Keratinocyte (primary cell): ENCODE measurements at regions not wholly inside any gene's neighbourhood (a gene's known extent, or its start where the extent isn't known, plus 50 kb on each side); places are given as distances from the start of the nearest gene placed in this dataset.

Experiments used
- DNase-seq: peaks from one replicate; pipeline ENCODE4 v3.0.0-alpha.2; 2011; ENCODE audit warnings: low read depth, missing footprints, low spot score
- FAIRE-seq: peaks from 2 replicates; lab custom pipeline; 2011; peaks lifted over from hg19 to GRCh38; lab: Jason Lieb, UNC
- H2AFZ ChIP-seq: 2 replicates; pipeline ENCODE4 v1.6.0; 2012; ENCODE audit warnings: low read length, control low read depth, inconsistent platforms; ENCODE audit not compliant: control insufficient read depth
- H3K27ac ChIP-seq: 2 replicates; pipeline ENCODE4 v1.5.1; 2011; ENCODE audit warnings: low read length; ENCODE audit not compliant: control insufficient read depth, insufficient read depth
- H3K27me3 ChIP-seq: 3 replicates; pipeline ENCODE4 v1.6.0; 2011; ENCODE audit warnings: low read length; ENCODE audit not compliant: control insufficient read depth, insufficient read depth; ENCODE audit errors: extremely low read depth
- H3K36me3 ChIP-seq, 2 experiments: 2 replicates in 1 of 2; 3 replicates in 1 of 2; pipeline ENCODE4 v1.5.1; 2011; ENCODE audit warnings: low read length in 2 of 2, mild to moderate bottlenecking in 1 of 2; ENCODE audit not compliant: control insufficient read depth in 2 of 2, insufficient read depth in 2 of 2; ENCODE audit errors: extremely low read depth in 1 of 2
- H3K4me1 ChIP-seq: 3 replicates; pipeline ENCODE4 v1.5.1; 2011; ENCODE audit warnings: low read length; ENCODE audit not compliant: control insufficient read depth, insufficient read depth; ENCODE audit errors: extremely low read depth
- H3K4me2 ChIP-seq: 3 replicates; pipeline ENCODE4 v1.6.0; 2011; ENCODE audit warnings: low read depth, low read length; ENCODE audit not compliant: control insufficient read depth, insufficient read depth; ENCODE audit errors: extremely low read depth
- H3K4me3 ChIP-seq, 3 experiments: fragments of 200-600 bp in 1 of 3; sonication (generic) in 1 of 3; 2 replicates in 2 of 3; 3 replicates in 1 of 3; pipeline ENCODE4 v1.5.1; 2011 to 2016; ENCODE audit warnings: low read length in 3 of 3, mild to moderate bottlenecking in 3 of 3, control low read depth in 2 of 3, inconsistent platforms in 1 of 3, low read depth in 1 of 3, mixed read lengths in 1 of 3, mixed run types in 1 of 3, moderate library complexity in 1 of 3; ENCODE audit not compliant: control insufficient read depth in 2 of 3, insufficient read depth in 2 of 3; ENCODE audit errors: extremely low read depth in 1 of 3
- H3K79me2 ChIP-seq: 2 replicates; pipeline ENCODE4 v1.6.0; 2012; ENCODE audit warnings: low read length; ENCODE audit not compliant: control insufficient read depth, insufficient read depth
- H3K9ac ChIP-seq: 3 replicates; pipeline ENCODE4 v1.6.0; 2011; ENCODE audit warnings: low read length; ENCODE audit not compliant: control insufficient read depth, insufficient read depth; ENCODE audit errors: extremely low read depth
- H3K9me1 ChIP-seq: 3 replicates; pipeline ENCODE4 v1.6.0; 2011; ENCODE audit warnings: low read length; ENCODE audit not compliant: control insufficient read depth, insufficient read depth; ENCODE audit errors: extremely low read depth
- H3K9me3 ChIP-seq: 2 replicates; pipeline ENCODE4 v1.5.1; 2012; ENCODE audit warnings: low read depth, low read length; ENCODE audit not compliant: control insufficient read depth
- H4K20me1 ChIP-seq: 3 replicates; pipeline ENCODE4 v1.6.0; 2011; ENCODE audit warnings: low read length; ENCODE audit not compliant: control insufficient read depth, insufficient read depth; ENCODE audit errors: extremely low read depth
- EZH2 ChIP-seq: IDR thresholded peaks from one replicate; pipeline ENCODE4 v1.6.1; 2012; ENCODE audit warnings: inconsistent platforms, mild to moderate bottlenecking, low read length, moderate library complexity
- dilution Hi-C: fragments of 300-500 bp; cut with MboI; formaldehyde crosslinking; loops from one replicate; pipeline ENCODE4 v1.7.0; 2020; ENCODE audit warnings: low sequenced_read_pairs; ENCODE audit not compliant: extremely low pct_ligation_motif_present
- TF ChIP-seq, protein P1 (sequence below), 3 experiments: IDR thresholded peaks in 1 of 3; conservative IDR thresholded peaks in 1 of 3; optimal IDR thresholded peaks in 1 of 3; 2 replicates in 2 of 3; 3 replicates in 1 of 3; pipeline versions ENCODE3 to v1.5.1; 2011; ENCODE audit warnings: low read length in 3 of 3, mild to moderate bottlenecking in 3 of 3, moderate library complexity in 2 of 3, control low read depth in 1 of 3, inconsistent platforms in 1 of 3; ENCODE audit not compliant: insufficient read depth in 2 of 3; ENCODE audit errors: extremely low read depth in 1 of 3

DNA sequence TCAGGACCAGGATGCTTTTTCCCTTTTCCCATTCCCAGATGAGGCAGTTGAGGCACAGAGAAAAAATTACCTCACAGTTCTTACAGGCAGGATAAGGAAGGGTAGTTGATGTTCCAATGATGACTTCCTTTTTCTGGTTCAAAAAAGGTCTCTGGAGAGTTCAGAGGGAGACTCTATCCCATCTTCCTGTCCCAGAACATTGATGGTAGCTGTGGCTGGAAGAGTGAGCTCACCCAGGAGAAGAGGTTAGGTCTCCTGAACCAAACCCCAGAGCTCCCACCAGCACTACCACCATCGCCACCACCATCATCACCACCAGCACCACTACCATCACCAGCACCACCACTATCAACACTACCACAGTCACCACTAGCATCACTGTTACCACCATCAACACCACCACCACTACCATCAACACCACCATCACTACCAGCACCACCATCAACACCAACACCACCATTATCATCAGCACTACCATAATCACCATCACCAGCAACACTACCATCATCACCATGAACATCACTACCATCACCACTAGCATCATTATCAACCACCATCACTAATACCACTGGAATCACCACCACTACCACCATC, 105.5 kb upstream of the RUNX3 start:
- H3K9ac ChIP-seq = no peak overlapping the region
- H3K27me3 ChIP-seq = peaks cover 4% of the 10 kb centered on the region
- no peaks in the 10 kb centered on the region for H3K79me2 ChIP-seq
- no peaks in the 10 kb centered on the region for H3K36me3 ChIP-seq
- FAIRE-seq = no peak
- no peak overlapping the region for H2AFZ ChIP-seq
- no peak overlapping the region for H3K4me2 ChIP-seq
- DNase-seq = no peak
- peaks cover 24% of the 10 kb centered on the region for H3K4me1 ChIP-seq
- dilution Hi-C loops = no loop called here
- no peak for TF ChIP-seq EZH2
- TF ChIP-seq, protein P1, sequence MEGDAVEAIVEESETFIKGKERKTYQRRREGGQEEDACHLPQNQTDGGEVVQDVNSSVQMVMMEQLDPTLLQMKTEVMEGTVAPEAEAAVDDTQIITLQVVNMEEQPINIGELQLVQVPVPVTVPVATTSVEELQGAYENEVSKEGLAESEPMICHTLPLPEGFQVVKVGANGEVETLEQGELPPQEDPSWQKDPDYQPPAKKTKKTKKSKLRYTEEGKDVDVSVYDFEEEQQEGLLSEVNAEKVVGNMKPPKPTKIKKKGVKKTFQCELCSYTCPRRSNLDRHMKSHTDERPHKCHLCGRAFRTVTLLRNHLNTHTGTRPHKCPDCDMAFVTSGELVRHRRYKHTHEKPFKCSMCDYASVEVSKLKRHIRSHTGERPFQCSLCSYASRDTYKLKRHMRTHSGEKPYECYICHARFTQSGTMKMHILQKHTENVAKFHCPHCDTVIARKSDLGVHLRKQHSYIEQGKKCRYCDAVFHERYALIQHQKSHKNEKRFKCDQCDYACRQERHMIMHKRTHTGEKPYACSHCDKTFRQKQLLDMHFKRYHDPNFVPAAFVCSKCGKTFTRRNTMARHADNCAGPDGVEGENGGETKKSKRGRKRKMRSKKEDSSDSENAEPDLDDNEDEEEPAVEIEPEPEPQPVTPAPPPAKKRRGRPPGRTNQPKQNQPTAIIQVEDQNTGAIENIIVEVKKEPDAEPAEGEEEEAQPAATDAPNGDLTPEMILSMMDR (optimal IDR thresholded peaks at IDR 0.05 in 1 of 3, IDR thresholded peaks at IDR 0.05 in 1 of 3, conservative IDR thresholded peaks at IDR 0.05 in 1 of 3; ENCODE audit: extremely low read depth in 1 of 3, insufficient read depth in 2 of 3, low read length in 3 of 3) = no peak
- no peaks in the 10 kb centered on the region for H3K9me1 ChIP-seq
- H4K20me1 ChIP-seq = no peaks in the 10 kb centered on the region
- no peak overlapping the region for H3K27ac ChIP-seq
- no peak overlapping the region for H3K4me3 ChIP-seq
- no peaks in the 10 kb centered on the region for H3K9me3 ChIP-seq

DNA sequence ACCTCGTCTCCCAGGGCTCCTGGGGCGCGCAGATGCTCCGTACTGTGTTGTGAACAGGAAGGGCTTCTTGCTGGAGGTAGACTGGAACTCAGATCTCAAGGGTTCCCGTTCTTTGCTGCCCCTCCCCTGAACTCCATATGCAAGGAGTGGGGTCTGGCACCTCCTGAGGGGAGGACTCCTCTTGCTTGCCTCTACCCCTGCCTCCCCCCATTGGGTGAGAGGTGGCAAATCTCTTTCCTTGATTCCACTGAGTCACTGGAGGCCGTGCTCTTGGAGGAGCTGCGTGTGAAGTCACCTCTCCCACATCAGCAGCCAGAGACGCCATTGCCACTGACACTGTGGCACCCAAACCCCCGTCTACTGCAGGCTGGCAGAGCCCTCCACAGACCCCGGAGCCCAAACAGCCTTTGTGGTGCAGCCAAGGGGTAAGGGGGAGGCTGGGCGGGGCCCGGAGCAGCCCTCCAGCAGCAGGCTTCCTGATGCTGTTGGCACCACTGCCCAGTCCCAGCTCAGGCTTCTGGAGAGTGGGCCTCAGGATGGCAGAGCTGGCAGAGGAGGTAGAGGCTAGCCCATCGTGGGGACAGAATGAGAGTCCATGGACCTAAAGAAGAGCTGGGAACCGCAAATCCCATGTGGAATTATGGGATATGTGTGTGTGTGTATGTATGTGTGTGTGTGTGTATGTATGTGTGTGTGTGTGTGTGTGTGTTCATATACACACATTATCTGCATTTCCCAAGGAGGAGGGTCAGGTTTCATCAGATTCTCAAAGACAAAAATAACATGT, 104.9 kb upstream of the RUNX3 start:
- no peaks in the 10 kb centered on the region for H3K36me3 ChIP-seq
- FAIRE-seq = no peak
- no peak overlapping the region for H2AFZ ChIP-seq
- no peak overlapping the region for H3K9ac ChIP-seq
- no peaks in the 10 kb centered on the region for H3K79me2 ChIP-seq
- no peak overlapping the region for H3K27ac ChIP-seq
- H4K20me1 ChIP-seq = no peaks in the 10 kb centered on the region
- no peak overlapping the region for H3K4me2 ChIP-seq
- peaks cover 28% of the 10 kb centered on the region for H3K4me1 ChIP-seq
- H3K4me3 ChIP-seq = no peak overlapping the region
- H3K9me1 ChIP-seq = no peaks in the 10 kb centered on the region
- dilution Hi-C loops = no loop called here
- no peak for DNase-seq
- no peaks in the 10 kb centered on the region for H3K9me3 ChIP-seq
- no peaks in the 10 kb centered on the region for H3K27me3 ChIP-seq
- TF ChIP-seq, protein P1 (optimal IDR thresholded peaks at IDR 0.05 in 1 of 3, IDR thresholded peaks at IDR 0.05 in 1 of 3, conservative IDR thresholded peaks at IDR 0.05 in 1 of 3; ENCODE audit: extremely low read depth in 1 of 3, insufficient read depth in 2 of 3, low read length in 3 of 3) = no peak
- TF ChIP-seq EZH2 = no peak
